Right cardiac atrium (tissue), 5 donors: ENCODE measurements at regions not wholly inside any gene's neighbourhood (a gene's known extent, or its start where the extent isn't known, plus 50 kb on each side); places are given as distances from the start of the nearest gene placed in this dataset.

ENCODE experiments used
- ATAC-seq, 2 donors: fragments of 200-7000 bp; cut with Tn5 transposase; one replicate each; pipeline versions ENCODE4 v1.8.0 to v1.9.1; 2020; ENCODE audit warnings: moderate library complexity in 2 of 2, mild to moderate bottlenecking in 1 of 2
- DNase-seq, 3 donors: peaks; one replicate each; pipeline ENCODE4 v3.0.0-alpha.2; 2020
- H3K27ac ChIP-seq: one replicate; pipeline ENCODE4 v1.5.1; 2013; ENCODE audit warnings: mild to moderate bottlenecking, low read length, control low read depth, moderate library complexity
- H3K27me3 ChIP-seq: one replicate; pipeline ENCODE4 v1.6.1; 2013; ENCODE audit not compliant: control insufficient read depth, insufficient read depth
- H3K4me1 ChIP-seq: one replicate; pipeline ENCODE4 v1.6.1; 2013; ENCODE audit warnings: low read length; ENCODE audit not compliant: control insufficient read depth, insufficient read depth
- H3K4me3 ChIP-seq: one replicate; pipeline ENCODE4 v1.5.1; 2013; ENCODE audit warnings: low read length, control low read depth
- H3K9me3 ChIP-seq: one replicate; pipeline ENCODE4 v1.6.1; 2013; ENCODE audit warnings: low read length; ENCODE audit not compliant: control insufficient read depth
- WGBS: extraction: QIAGEN DNeasy Blood & Tissue Kit; methylation state at CpG from one replicate; pipeline ENCODE4 v1.1.7; 2013; 5-methylcytosine and 5-hydroxymethylcytosine counted together
- intact Hi-C, 4 donors: fragments of 100-400 bp; cut with DNase I; formaldehyde crosslinking; loops; one replicate each; pipeline versions ENCODE4 v1.11.0 to v1.14.0; 2022 to 2023
- donor health status: healthy with polysubstance abuse.
- donor health status: DM: no; HTN: yes; CAD: no.
- donor health status: DM: no; HTN: no; CAD: no.
- donor health status: DM: no; HTN: yes; CAD: no; lungs with severe emphysema.
- donor health status: DM: yes; HTN: yes; CAD: no.

- no peak for DNase-seq
- H3K27ac ChIP-seq = no peak overlapping the region
- peaks cover 1% of the 10 kb centered on the region for H3K4me1 ChIP-seq
- no peak for ATAC-seq
- no peak overlapping the region for H3K4me3 ChIP-seq
- no peaks in the 10 kb centered on the region for H3K27me3 ChIP-seq
- intact Hi-C loops = no loop called here
- H3K9me3 ChIP-seq = no peaks in the 10 kb centered on the region
Measured at GRCh38 chr16:51394421-51394820, 243.4 kb upstream of the SALL1 start.

- intact Hi-C loops = no loop called here
- peak in 1 of 2 donors; percentile 59 for ATAC-seq
- WGBS = 74% methylated on average over 2 of the region's 2 CpGs
Measured at GRCh38 chr16:51393381-51394005, 242.4 kb upstream of the SALL1 start.

GRCh38 chr16:51392521-51393187 is 241.6 kb upstream of the SALL1 start:
- H3K4me3 ChIP-seq = no peak overlapping the region
- peaks cover 2% of the 10 kb centered on the region for H3K9me3 ChIP-seq
- H3K27me3 ChIP-seq = no peaks in the 10 kb centered on the region
- no peak overlapping the region for H3K27ac ChIP-seq
- 33% methylated on average over 16 of the region's 16 CpGs for WGBS
- ATAC-seq (peak in 1 of 2 donors; percentile 85), DNase-seq (peak in 1 of 3 donors; percentile 22)
- peaks cover 1% of the 10 kb centered on the region for H3K4me1 ChIP-seq
- intact Hi-C loops = no loop called here

More at GRCh38 chr16:51393381-51394005, 242.4 kb upstream of the SALL1 start:
- Histone ChIP-seq H3K27me3 (no peaks in the 10 kb centered on the region), H3K4me1 (peaks cover 1% of the 10 kb centered on the region), H3K27ac (no peak overlapping the region), H3K4me3 (no peak overlapping the region), H3K9me3 (peaks cover 2% of the 10 kb centered on the region)
- no peak for DNase-seq

GRCh38 chr16:51391798-51392511 is 240.9 kb upstream of the SALL1 start:
- Histone ChIP-seq H3K4me3 (no peak overlapping the region), H3K27me3 (no peaks in the 10 kb centered on the region), H3K4me1 (peaks cover 1% of the 10 kb centered on the region), H3K27ac (no peak overlapping the region), H3K9me3 (peaks cover 2% of the 10 kb centered on the region)
- ATAC-seq (no peak), DNase-seq (no peak)
- 31% methylated on average over 19 of the region's 19 CpGs for WGBS
- intact Hi-C loops = no loop called here

DNA sequence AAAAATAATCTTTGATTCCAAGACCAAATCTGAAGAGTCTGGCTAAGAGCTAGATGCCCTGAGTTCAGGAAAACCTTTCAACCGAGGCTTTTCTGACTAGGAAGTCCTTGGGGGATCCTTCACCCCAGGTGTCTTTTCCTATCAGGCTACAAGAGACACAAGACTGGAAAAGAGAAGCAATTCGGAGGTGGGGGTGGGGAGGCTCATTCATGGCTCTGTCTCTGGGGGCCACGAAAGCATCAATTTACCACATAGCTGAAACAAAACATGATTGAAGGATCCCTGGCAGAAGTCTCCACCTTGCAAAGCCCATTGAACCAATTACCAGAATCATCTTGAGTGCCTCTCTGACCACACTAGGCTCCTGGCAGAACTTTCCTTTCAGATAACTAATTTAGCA is 239.8 kb upstream of the SALL1 start:
- WGBS = 52% methylated on average over 3 of the region's 3 CpGs
- Histone ChIP-seq H3K4me3 (no peak overlapping the region), H3K27ac (no peak overlapping the region)

GRCh38 chr16:51389881-51390280 is 238.8 kb upstream of the SALL1 start:
- Histone ChIP-seq H3K27me3 (no peaks in the 10 kb centered on the region), H3K27ac (no peak overlapping the region), H3K4me1 (peaks cover 1% of the 10 kb centered on the region), H3K4me3 (no peak overlapping the region), H3K9me3 (peaks cover 2% of the 10 kb centered on the region)
- DNase-seq (no peak), ATAC-seq (no peak)
- intact Hi-C loops = no loop called here
- WGBS = 27% methylated on average over 1 of the region's 1 CpG

More for the DNA sequence above, 239.8 kb upstream of the SALL1 start:
- ATAC-seq (no peak), DNase-seq (no peak)
- Histone ChIP-seq H3K9me3 (peaks cover 2% of the 10 kb centered on the region), H3K4me1 (peaks cover 1% of the 10 kb centered on the region), H3K27me3 (no peaks in the 10 kb centered on the region)
- intact Hi-C loops = no loop called here

GRCh38 chr16:51388516-51388951 is 237.5 kb upstream of the SALL1 start:
- intact Hi-C loops = no loop called here
- Histone ChIP-seq H3K4me1 (peaks cover 1% of the 10 kb centered on the region), H3K9me3 (peaks cover 2% of the 10 kb centered on the region), H3K27ac (no peak overlapping the region), H3K4me3 (no peak overlapping the region), H3K27me3 (no peaks in the 10 kb centered on the region)
- 70% methylated on average over 6 of the region's 6 CpGs for whole genome bisulfite sequencing
- DNase-seq (no peak), ATAC-seq (no peak)

DNA sequence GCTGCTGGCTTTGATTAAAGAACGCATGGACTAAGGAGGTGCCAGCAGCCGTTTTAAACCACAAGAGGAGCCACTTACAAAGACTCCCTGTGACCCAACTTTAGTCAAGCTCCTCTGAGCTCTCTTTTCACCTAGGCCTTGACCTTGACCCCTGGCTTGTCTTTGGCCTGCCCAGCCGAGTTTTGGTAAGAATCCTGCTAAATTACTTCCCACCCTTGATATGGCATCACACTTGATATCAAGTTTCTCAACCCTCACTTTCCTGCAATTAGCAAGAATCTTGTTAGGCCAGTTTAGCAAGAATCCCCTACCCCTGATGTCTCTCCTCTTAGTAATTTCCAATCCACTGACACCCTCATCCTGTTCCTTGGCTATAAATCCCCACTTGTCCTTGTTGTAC is 232.8 kb upstream of the SALL1 start:
- Histone ChIP-seq H3K27me3 (no peaks in the 10 kb centered on the region), H3K9me3 (peaks cover 2% of the 10 kb centered on the region), H3K4me1 (no peaks in the 10 kb centered on the region), H3K4me3 (no peak overlapping the region), H3K27ac (no peak overlapping the region)
- ATAC-seq (no peak), DNase-seq (no peak)
- WGBS = 31% methylated on average over 3 of the region's 3 CpGs
- intact Hi-C loops = no loop called here

GRCh38 chr16:51382940-51383339 is 231.9 kb upstream of the SALL1 start:
- H3K4me3 ChIP-seq = no peak overlapping the region
- intact Hi-C loops = no loop called here
- no peaks in the 10 kb centered on the region for H3K9me3 ChIP-seq
- WGBS = 72% methylated on average over 1 of the region's 1 CpG
- DNase-seq (no peak), ATAC-seq (no peak)
- no peaks in the 10 kb centered on the region for H3K4me1 ChIP-seq
- H3K27me3 ChIP-seq = no peaks in the 10 kb centered on the region
- no peak overlapping the region for H3K27ac ChIP-seq

- no peak for ATAC-seq
- WGBS = 51% methylated on average over 3 of the region's 3 CpGs
Measured at GRCh38 chr16:51382211-51382610, 231.1 kb upstream of the SALL1 start.

DNA sequence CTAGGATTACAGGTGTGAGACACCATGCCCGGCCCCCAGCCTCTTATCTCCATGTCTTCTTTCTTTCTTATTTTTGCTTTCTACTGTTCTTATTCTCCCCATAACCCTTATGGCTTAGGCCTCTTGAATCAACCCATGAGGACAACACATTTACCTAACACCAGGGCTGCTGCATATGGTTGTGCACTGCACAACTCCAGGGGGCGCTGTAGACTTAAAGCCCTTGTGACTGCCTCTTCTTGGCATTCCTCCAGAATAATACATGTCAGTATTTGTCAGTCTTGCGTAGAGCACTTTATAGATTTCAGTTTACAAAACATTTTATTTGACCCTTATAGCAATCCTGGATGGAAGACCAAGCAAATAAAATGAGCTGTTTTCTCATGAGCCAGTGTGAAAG is 225.0 kb upstream of the SALL1 start:
- no peak overlapping the region for H3K4me3 ChIP-seq
- H3K4me1 ChIP-seq = no peaks in the 10 kb centered on the region
- H3K27me3 ChIP-seq = no peaks in the 10 kb centered on the region
- 85% methylated on average over 3 of the region's 3 CpGs for whole genome bisulfite sequencing
- H3K27ac ChIP-seq = no peak overlapping the region
- intact Hi-C loops = no loop called here
- no peak for DNase-seq
- no peak for ATAC-seq
- H3K9me3 ChIP-seq = no peaks in the 10 kb centered on the region

More at GRCh38 chr16:51382211-51382610, 231.1 kb upstream of the SALL1 start:
- Histone ChIP-seq H3K4me1 (no peaks in the 10 kb centered on the region), H3K4me3 (no peak overlapping the region), H3K27me3 (no peaks in the 10 kb centered on the region), H3K9me3 (no peaks in the 10 kb centered on the region), H3K27ac (no peak overlapping the region)
- DNase-seq = no peak
- intact Hi-C loops = no loop called here
